GM18502 (cell line): ENCODE measurements at regions not wholly inside any gene's neighbourhood (a gene's known extent, or its start where the extent isn't known, plus 50 kb on each side); places are given as distances from the start of the nearest gene placed in this dataset.

Source experiments
- ATAC-seq: cut with Tn5 transposase; IDR thresholded peaks from one replicate; pipeline ENCODE4 v1.9.1; 2021; ENCODE audit warnings: mild to moderate bottlenecking; ENCODE audit not compliant: unreplicated experiment, poor library complexity

- ATAC-seq, result peak; percentile 37
These were observed 50.6 kb upstream of the SMNDC1 start for GRCh38 chr10:110355141-110355831.

DNA sequence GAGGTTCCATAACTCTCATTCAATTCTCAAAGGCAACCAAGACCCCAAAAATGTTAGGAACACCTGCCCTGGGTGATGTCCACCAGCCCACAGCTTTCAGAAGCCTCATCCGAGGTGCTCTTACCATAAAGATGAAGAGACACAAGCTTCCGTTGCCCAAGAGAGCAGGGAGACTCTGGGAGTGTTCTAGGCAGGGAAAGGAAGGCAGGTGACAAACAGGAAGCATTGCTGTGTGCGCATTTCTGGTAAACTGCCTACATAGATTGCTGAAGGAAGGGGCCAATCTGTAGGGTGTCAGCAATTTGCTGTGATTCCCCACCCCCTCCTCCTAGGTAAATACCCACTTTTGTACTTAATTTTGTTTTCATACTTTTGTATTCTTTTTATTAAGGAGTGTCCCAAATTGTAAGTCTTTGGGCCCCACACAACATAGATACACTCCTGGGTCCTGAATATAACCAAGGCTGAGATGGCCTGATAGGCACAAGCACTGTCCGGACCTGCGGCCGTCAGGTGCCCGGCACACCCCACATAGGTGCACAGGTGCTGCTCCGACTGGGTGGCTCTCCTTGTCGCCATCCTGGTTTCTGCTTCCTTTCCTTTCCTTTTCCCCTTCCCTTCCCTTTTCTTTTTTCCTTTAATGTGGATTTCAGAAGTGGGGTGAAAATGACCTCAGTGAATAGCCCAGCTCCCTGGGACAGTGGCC is 51.4 kb upstream of the SMNDC1 start:
- peak; percentile 18 for ATAC-seq

GRCh38 chr10:110356628-110357245 is 52.0 kb upstream of the SMNDC1 start:
- peak; percentile 82 for ATAC-seq

DNA sequence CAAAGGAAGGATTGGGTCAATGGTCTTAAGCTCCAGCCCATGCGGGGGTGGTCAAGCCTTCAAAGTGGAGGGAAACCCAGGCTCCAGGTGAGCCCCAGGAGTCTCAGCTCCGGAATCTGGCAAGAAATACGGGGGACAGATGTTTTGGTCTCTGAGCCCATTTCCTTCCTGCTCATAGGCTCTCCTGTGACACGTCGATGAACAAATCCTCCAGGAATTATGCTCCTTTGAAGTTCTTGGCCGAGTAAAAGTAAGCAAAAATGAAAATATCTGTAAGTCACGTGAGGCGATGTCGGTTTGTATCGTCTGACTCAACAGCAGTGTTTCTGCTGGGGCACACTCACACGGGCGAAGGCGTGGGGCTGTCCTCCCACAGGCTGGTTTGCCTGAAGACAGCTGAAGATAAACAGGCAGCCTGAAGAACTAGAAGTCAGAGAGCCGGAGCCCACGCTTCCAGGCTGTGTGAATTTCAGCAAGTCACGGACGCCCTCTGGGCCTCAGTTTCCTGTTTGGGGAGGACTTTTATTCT is 52.6 kb upstream of the SMNDC1 start:
- ATAC-seq, result peak; percentile 23

- no peak for ATAC-seq
These were observed 53.2 kb upstream of the SMNDC1 start for GRCh38 chr10:110357871-110358270.

GRCh38 chr10:110358278-110358677 is 53.6 kb upstream of the SMNDC1 start:
- no peak for ATAC-seq

GRCh38 chr10:110358869-110359629 is 54.3 kb upstream of the SMNDC1 start:
- no peak for ATAC-seq

- ATAC-seq, result no peak
These were observed 56.2 kb upstream of the SMNDC1 start for GRCh38 chr10:110360857-110361474.

- no peak for ATAC-seq
These were observed 57.2 kb upstream of the SMNDC1 start for GRCh38 chr10:110361800-110362456.

DNA sequence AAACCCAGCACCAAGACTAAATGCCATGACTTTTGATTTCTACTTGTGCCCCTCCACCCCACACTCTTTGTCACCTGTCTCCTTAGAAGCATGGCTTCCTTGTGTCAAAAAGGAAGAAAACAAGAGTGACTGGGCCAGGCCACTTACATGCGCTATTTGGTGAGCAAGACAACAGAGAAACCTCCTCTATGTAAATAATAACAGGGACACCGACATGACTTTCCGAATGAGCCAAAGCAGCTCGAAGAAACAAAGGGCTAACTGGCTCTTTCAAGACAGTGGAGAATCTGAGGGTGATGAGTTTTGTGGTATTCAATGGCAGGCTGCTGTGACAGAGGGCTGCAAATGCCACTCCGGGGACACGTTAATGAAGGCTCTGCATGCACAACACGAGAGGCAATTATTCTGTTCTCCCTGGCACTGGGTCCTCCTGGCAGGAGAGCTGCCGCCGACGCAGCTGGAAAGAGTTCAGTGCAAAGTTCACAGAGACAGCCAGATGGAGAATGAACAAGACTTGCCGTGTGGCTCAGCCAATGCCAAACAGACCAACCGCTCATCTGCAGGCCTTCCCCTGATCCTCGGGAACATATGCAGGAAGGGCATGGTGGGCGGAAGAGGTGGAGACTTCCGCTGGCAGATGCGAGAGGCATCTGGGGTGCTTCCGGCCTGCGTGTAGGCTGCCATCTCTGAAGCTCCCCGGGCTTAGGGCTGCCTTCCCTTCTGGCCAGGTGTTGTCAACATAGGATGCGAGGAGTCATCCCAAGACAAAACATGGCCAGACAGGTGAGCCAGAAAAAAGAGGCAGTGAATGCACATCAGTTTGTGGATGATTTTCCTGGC is 59.1 kb upstream of the SMNDC1 start:
- no peak for ATAC-seq

DNA sequence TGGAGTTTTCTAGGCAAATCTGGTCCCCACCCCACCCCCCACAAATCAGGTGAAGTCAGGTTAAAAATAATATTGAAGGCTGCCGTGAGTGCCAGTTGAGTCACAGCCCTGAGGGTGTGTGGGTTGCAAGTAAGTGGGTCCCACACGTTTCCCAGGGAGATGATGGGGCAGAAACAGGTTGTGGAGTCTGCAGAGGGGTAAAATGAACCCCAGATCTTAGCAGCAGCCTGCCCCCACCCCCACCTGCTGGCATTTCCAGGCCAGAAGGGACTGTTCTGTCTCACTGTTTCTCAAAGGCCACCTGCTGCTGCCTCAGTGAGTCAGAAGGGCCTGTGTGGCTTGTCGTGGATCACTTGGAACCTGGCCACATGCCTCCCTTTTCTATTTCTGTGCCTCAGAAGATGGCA is 59.8 kb upstream of the SMNDC1 start:
- ATAC-seq, result no peak

- ATAC-seq, result no peak
These were observed 60.8 kb upstream of the SMNDC1 start for GRCh38 chr10:110365356-110366143.

DNA sequence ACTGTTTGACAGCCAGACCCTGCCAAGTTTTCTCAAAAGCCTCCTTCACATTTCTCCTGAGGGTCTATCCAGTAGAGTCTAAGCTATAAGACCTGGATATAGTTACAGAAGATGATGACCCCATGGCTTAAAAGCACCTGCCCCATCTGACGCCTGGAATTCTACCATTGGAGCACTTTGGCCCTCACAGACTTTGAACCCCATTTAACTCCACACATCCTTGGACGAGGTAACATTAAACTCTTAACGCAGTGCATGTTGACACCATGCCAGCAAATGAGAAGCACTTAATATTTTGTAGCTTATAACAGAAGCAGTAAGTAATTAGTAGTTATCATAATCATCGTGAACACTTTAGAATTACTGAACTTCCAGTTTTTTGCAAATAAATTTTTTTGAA is 61.9 kb upstream of the SMNDC1 start:
- no peak for ATAC-seq

- peak; percentile 48 for ATAC-seq
These were observed 63.3 kb upstream of the SMNDC1 start for GRCh38 chr10:110368002-110368401.

GRCh38 chr10:110368556-110368955 is 63.8 kb upstream of the SMNDC1 start:
- ATAC-seq, result peak; percentile 5

DNA sequence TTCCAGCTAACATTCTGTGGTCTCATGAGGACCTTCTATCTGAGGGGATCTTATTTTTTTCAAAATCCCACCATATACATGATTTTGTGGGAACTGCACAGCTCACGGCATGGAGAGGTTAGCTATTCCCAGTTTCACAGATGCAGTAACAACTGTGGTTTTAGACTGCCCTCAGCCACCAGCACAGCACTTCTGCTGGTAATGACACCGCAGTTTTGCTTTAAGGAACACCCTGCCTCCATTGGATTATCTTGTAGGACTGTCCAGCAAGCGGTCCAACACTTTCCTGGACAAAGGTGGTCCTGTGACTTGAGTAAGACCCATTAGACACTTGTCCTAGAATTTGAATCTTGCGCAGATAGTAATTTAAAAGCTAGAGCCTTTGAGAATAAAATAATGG is 65.3 kb upstream of the SMNDC1 start:
- no peak for ATAC-seq

DNA sequence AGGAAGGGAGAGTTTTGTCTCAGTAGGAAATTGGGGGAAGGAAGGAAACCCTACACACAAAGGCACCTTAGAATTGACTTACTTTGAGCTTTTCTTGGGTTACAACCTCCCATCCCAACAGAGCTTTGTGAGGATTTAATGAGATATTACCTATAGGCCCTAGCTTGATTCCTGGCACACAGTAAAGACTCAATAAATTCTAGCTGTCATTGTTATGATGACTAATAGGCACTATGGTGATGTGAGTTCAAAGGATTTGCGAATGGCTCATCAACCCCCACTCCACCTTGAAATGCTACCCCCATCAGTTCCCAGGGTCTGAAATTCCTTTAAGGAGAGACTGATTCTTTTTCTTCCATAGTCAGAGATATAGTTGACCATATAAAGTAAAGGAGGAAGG is 67.9 kb upstream of the SMNDC1 start:
- no peak for ATAC-seq

DNA sequence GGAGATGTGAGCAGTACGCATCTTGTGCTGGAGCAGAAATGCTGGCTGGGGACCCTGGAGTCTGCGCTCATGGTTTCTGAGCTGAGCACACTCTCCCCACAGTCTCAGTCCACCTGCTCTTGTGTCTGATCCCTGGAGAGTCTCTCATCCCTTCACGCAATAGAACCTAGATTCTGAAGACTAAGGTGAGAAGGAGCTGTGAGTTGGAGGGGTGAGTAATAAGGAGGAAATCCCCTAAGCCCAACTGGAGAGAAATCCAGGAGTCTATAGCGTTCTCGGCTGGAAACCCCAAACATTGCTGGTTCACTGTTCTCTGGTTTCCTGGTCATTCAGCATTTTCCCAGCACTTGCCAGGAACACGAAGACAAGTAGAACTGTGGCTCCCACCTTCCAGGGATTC is 68.3 kb upstream of the SMNDC1 start:
- no peak for ATAC-seq
